Inflammatory macrophage treated with lipopolysaccharide for 1 hour (primary cell): ENCODE measurements at regions not wholly inside any gene's neighbourhood (a gene's known extent, or its start where the extent isn't known, plus 50 kb on each side); places are given as distances from the start of the nearest gene placed in this dataset.
A peak's percentile ranks its signal among the peaks of the same experiment; 100 is the strongest.
"Not testable (repeated sequence)": the region's sequence is repeated elsewhere in the genome, so short reads cannot be mapped to it uniquely, and the experiment has no call there.

Experiments
- DNase-seq, 2 donors: peaks; one replicate each; pipeline ENCODE4 v3.0.0-alpha.2; 2020 to 2022

DNA sequence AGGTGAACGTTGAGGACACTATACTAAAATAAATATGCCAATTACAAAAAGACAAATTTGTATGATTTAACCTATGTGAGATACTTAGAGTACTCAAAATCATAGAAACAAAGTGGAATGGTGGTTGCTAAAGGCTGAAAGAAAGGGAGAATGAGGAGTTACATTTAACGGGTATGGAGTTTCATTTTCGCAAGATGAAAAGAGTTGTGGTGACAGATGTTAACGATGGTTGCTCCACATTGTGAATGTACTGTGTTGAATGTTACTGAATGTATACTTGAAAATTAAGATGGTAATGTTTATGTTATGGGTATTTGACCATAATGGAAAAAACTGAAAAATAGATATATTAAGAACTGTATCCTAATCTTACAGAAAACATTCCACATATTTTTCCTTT is 51.3 kb upstream of the MOCS2 start:
- no peak for DNase-seq

GRCh38 chr5:53161876-53162275 is 52.3 kb upstream of the MOCS2 start:
- no peak for DNase-seq

DNA sequence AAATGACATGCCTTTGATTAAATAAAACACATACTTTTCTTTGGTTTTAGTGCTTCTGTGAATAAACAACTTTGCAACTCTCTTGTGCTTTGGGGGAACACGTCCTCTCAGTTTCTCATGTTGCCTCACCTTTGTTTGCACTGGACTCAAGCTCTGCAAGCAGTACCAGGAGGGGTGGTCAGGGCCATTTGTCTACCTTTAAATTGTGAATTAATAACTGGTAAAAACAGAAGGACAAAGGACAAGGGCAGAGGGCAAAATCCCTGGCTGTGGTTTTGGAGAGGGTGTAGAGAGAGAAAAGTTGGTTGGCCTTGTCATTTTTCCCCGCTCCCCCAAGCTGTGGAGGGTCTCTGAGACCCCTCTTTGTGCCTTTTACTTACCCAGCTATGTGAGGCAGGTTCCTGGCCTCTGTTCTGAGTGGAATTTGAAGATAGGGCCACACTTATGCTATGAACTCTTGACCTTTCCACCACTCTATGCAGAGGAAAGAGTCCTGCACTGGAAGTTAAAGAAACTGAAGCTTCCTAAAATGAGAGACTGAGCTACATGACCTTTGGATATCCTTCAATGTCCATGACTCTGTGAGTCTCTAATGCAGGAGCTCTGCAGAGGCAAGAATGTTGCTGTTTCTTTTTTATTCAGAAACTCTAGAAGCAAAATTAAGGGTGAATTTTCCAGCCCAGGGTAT is 55.1 kb upstream of the MOCS2 start:
- no peak for DNase-seq

GRCh38 chr5:53165431-53166182 is 56.0 kb upstream of the MOCS2 start:
- no peak for DNase-seq

GRCh38 chr5:53166183-53166495 is 56.6 kb upstream of the MOCS2 start:
- no peak for DNase-seq

- peak in 1 of 2 donors; percentile 19 for DNase-seq
These were observed 58.3 kb upstream of the MOCS2 start for GRCh38 chr5:53167836-53168235.

DNA sequence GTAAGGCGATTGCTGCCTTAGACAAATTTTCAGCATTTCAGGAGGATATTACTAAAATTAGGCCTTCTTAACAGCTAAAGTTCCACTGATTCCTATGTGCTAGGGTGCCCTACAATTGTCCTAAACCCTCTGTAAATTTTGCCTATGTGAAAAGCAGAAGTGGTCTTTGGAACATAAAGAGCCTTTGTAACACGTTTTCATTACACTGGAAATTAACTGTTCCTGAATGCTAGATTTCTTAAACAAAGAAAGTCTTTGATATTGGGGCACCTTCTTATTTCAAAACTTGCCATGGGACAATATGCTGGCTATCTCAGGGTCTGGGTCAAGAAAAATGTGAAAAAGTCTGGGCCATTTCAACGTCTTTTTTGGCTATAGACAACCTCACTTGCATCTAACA is 60.4 kb upstream of the MOCS2 start:
- no peak for DNase-seq

- DNase-seq, result peak; percentile 6 to 47
These were observed 61.3 kb upstream of the MOCS2 start for GRCh38 chr5:53170746-53171349.

DNA sequence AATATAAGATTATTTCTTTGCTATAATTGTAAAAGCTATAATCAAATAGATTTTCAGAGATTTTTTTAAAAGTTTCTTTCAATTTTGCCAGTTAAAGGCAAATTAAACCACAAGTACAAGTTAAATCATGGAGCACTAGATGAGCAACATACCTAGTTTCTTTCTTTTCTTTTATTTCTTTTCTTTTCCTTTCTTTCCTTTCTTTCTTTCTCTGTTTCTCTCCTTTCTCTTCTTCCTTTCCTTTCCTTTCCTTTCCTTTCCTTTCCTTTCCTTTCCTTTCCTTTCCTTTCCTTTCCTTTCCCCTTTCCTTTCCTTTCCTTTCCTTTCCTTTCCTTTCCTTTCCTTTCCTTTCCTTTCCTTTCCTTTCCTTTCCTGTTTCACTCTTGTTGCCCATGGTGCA is 62.5 kb upstream of the MOCS2 start:
- DNase-seq, result not testable (repeated sequence)

- DNase-seq, result no peak
These were observed 63.1 kb upstream of the MOCS2 start for GRCh38 chr5:53172630-53173029.

DNA sequence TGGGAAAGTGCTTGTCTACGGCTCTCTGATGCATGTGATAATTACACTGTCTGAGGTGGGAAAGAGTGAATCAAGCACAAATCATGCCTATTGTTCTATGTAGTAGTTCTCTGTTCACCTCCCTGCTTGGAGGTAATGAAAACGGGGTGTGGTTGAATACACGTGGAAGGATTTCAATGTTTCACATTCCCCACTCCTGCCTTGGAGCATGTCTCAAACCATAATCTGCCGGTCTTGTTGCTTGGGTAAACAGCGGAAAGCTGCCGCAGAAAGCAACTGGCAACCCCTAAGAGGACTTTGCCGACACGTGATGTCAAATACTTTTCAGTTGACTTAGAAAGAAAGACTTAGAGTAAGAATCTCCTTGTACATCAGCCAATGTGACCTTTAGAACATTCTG is 63.5 kb upstream of the MOCS2 start:
- DNase-seq, result no peak

- no peak for DNase-seq
These were observed 69.3 kb upstream of the MOCS2 start for GRCh38 chr5:53178830-53179229.

GRCh38 chr5:53179691-53180090 is 70.1 kb upstream of the MOCS2 start:
- DNase-seq, result no peak

DNA sequence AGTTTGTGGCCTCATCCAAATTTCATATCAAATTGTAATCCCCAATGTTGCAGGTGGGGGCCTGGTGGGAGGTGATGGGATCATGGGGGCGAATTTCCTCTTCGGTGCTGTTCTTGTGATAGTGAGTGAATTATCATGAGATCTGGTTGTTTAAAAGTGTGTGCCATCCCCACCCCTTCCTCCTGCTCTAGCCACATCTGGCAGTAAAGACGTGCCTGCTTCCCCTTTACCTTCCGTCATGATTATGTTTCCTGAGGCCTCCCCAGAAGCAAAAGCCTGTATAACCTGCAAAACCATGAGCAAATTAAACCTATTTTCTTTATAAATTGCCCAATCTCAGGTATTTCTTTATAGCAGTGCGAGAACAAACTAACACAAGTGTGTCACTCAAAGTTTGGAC is 71.0 kb upstream of the MOCS2 start:
- DNase-seq, result no peak

DNA sequence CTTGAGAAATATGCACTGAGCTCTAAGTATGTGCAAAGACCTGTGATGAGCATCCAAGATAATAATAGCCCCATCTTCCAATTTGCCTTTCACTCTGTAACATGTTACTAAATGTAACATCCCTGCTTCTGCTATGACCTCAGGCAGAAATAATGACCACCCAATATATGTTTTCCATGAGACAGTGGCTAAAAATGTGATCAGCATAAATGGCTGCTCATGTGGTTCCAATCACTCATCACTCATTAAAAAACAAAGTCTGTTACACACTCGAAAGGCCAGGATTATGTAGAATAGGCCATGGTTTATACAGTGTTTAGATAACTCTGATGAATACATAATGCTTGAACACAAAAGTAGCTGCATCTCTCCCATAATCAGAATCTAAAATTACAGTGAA is 71.4 kb upstream of the MOCS2 start:
- DNase-seq, result no peak

- DNase-seq, result peak in 1 of 2 donors; percentile 12
These were observed 74.3 kb upstream of the MOCS2 start for GRCh38 chr5:53183880-53184279.

DNA sequence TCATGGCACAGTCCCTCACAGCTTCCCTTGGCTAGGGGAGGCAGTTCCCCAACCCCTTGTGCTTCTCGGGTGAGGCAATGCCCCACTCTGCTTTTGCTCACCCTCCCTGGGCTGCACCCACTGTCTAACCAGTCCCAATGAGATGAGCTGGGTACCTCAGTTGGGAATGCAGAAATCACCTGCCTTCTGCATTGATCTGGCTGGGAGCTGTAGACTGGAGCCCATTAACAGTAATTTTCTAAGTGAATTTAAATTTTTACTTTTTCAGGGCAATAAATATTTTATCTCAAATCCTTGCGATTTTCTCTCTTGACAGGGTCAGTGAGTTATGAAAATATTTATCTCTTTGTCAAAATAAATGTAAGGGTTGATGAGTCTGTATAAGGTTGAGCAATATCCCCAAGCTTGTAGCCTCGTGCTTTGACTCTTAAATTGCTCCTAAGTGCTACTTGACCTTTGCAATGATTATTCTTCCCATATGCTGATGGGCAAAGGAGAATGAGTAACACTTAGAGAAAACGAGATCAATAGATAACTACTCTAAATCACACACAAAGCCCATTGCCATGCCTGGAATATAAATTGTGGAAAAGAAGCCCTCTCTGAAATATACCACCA is 82.1 kb upstream of the MOCS2 start:
- DNase-seq, result no peak

DNA sequence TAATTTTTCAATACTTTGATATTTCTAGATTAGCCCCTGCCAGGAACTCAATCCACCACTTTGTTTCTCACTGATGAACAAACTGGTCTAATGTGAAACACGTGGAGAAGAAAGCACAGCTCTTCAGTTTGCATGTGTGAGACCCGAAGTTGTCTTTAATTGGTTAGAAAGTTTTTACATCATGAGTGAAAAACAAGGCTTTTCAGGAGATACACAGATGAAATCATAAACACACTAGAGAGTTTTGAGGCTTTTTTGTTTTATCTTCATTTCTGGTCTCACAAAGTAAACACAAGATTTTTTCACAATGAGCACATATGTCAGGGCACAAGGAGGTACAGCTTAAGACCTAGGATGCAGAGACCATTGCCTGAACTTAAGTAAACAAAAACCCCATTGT is 84.5 kb upstream of the MOCS2 start:
- DNase-seq, result no peak

DNA sequence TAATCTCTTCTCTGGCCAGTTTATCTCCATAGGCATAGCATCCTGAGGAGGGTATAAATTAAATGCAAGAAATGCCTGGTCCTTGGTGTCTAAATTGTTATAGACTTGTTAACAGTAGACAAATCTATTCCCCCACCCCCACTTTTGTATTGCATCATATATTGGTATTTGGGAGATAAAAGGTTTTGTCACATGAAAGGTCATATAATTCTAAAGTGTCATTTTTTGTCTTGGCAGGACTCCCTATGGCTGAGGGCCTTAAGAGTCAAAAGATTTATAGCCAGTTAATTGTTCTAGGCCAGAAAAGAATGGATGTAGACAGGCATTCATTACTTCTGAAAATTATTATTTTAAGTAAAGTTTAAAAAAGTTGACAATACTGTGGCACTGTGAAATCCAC is 90.3 kb upstream of the MOCS2 start:
- no peak for DNase-seq

DNA sequence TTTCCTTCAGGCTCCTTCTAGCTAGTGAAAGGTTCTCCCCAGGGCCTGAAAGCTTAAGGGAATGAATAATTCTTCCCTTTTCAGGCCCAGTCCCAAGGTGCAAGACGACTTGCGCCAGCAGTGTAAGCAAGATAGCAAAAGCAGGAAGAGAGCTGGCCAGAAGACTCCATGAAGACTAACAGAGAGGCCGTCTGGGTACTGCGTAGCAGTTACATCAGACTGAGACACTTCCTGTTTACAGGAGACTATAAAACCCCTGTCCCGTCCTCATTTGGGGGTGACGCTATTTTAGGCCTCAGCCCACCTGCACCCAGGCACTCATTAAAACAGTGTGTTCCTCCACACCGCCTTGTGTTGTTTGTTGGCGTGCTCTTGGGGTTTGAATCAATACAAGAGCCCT is 90.7 kb upstream of the MOCS2 start:
- no peak for DNase-seq

GRCh38 chr5:53201746-53202145 is 92.2 kb upstream of the MOCS2 start:
- DNase-seq, result no peak

- DNase-seq, result no peak
These were observed 97.0 kb upstream of the MOCS2 start for GRCh38 chr5:53206562-53206961.

DNA sequence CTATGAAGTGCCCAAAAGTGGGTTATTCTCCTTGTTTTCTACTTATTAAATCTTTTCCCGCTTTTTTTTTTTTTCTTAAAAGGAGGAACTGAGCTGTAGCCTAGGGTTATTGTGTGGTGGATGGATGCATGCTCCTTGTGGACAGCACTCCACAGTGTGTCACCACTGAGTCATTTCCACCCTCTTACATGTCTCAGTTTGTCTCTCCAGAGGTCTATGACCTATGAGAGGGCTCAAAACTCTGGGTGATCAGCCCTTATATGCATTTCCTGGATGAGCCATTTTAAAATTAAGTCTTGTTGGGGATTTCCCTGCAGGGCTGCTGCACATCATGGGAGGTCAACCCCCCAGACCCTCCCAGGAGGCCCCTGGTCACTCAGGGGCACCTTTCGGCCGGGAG is 102.2 kb upstream of the MOCS2 start:
- DNase-seq, result no peak

- DNase-seq, result no peak
These were observed 109.6 kb upstream of the MOCS2 start for GRCh38 chr5:53219174-53219573.
